IPS-NIHi7 (cell line): ENCODE measurements at regions not wholly inside any gene's neighbourhood (a gene's known extent, or its start where the extent isn't known, plus 50 kb on each side); places are given as distances from the start of the nearest gene placed in this dataset.

ENCODE experiments used
- DNase-seq: peaks from one replicate; pipeline ENCODE4 v3.0.0; 2012; ENCODE audit warnings: mixed read lengths; ENCODE audit errors: extremely low spot score

DNA sequence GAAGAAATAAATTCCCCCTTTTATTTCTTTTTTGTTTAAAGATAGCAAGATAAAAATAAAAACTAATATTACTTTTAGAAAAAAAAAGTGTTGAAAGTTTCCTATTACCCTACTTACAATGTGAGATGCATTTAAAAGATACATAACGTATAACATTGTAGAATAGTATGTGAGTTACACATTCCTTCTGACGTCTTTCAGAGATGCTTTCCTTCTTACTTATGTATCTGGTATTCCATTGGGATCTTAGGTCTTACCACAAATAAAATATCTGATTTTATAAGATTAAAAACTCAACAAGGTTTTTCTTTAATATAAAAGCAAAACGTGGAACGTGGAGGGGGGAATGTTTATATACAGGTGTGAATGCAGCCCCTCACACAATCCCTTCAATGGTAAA is 147.2 kb upstream of the ETS2 start:
- DNase-seq = no peak

GRCh38 chr21:38659936-38660332 is 145.8 kb upstream of the ETS2 start:
- DNase-seq = no peak

- peak; percentile 53 for DNase-seq
Measured at GRCh38 chr21:38660333-38661196, 145.2 kb upstream of the ETS2 start.

DNA sequence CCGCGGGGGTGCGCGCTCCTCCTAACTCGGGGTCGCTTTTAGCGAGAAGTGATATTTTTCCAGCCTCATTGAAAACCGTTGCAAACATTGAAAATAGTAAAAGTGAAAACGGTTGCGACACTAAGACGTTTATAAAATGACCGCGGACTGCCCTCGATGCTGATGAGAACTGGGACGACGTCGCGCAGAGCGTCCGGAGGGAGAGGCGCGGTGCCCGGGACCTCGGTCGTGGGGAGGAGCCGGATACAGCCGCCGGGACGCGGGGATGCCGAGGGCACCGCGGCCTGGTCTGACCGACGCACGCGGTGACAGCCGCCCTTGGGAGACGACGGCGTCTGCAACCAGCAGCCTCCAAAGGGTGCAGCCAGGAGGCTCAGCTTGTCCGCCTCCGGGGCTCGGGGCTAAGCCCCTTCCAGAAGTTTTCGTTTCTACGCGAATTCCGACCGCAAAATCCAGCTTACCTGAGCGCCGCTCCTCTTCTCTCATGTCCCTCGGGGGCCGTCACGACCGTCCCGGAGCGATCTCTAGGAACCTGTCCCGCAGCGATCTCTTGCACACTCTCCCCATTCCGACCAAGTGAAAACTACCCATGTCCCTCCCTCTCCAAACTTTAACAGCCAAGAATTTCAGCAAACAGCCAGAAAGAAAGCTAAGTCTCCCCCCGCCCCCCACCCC is 144.4 kb upstream of the ETS2 start:
- DNase-seq = peak; percentile 56

GRCh38 chr21:38661889-38662568 is 143.7 kb upstream of the ETS2 start:
- no peak for DNase-seq

GRCh38 chr21:38663282-38663681 is 142.4 kb upstream of the ETS2 start:
- DNase-seq = no peak

GRCh38 chr21:38664315-38664714 is 141.4 kb upstream of the ETS2 start:
- DNase-seq = peak; percentile 63

- no peak for DNase-seq
Measured at GRCh38 chr21:38664841-38665240, 140.9 kb upstream of the ETS2 start.

GRCh38 chr21:38667291-38667870 is 138.3 kb upstream of the ETS2 start:
- no peak for DNase-seq

- no peak for DNase-seq
Measured at GRCh38 chr21:38668067-38668466, 137.7 kb upstream of the ETS2 start.

GRCh38 chr21:38668541-38668940 is 137.2 kb upstream of the ETS2 start:
- DNase-seq = no peak

GRCh38 chr21:38669186-38669585 is 136.5 kb upstream of the ETS2 start:
- DNase-seq = peak; percentile 41

- no peak for DNase-seq
Measured at GRCh38 chr21:38670861-38671260, 134.9 kb upstream of the ETS2 start.

GRCh38 chr21:38671773-38672172 is 134.0 kb upstream of the ETS2 start:
- DNase-seq = no peak

GRCh38 chr21:38675182-38675824 is 130.4 kb upstream of the ETS2 start:
- no peak for DNase-seq

GRCh38 chr21:38678827-38679226 is 126.9 kb upstream of the ETS2 start:
- no peak for DNase-seq

DNA sequence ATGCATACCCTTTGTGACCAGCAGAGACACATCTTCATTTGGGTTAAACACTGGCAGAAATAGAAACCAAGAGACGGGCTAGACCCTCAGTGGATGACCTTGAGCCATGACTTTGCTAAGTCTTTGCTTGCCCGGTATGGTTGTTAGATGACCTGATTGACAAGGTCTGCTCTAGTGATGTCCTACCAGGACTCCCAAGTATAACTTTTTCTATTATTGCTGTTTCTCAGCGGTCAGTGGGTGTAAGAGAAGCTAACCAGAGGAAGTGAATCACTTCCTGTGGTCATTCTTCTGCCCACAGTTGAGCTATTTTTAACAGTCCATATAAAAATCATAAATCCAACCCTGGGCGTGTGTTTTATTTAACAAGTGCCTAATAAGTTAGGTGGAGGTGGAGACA is 126.2 kb upstream of the ETS2 start:
- no peak for DNase-seq

DNA sequence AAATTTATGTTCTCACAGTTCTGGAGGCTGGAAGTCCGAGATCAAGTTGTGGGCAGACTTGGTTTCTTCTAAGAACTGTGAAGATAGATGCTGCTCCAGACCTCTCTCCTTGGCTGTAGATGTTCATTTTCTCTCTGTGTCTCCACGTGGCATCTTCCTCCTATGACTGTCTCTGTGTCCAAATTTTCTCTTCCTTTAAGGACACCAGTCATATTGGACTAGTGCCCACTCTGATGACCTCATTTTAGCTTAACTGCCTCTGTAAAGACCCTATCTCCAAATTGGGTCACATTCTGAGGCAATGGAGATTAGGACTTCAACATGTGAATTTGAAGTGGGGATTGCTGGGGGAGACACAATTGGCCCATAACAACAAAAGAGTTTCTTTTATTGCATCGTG is 125.3 kb upstream of the ETS2 start:
- DNase-seq = no peak

DNA sequence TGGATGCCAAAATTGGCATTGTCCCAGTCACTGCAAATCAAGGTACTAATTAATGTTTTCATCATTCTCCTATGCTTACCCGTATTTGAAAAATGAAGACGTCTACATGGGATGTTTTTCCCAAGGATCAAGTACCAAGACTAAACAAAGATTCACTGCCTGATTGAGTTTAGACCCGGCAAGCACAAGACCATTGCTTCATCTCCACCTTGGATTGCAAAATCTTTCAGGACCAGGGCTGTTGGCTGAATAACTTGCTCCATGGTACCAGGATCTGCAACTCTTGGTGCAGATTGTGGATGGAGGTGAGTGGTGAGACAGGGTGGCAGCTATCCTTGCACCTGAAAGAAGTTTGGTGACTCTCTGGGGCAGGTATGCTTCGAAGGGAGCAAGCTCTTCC is 122.5 kb upstream of the ETS2 start:
- no peak for DNase-seq

DNA sequence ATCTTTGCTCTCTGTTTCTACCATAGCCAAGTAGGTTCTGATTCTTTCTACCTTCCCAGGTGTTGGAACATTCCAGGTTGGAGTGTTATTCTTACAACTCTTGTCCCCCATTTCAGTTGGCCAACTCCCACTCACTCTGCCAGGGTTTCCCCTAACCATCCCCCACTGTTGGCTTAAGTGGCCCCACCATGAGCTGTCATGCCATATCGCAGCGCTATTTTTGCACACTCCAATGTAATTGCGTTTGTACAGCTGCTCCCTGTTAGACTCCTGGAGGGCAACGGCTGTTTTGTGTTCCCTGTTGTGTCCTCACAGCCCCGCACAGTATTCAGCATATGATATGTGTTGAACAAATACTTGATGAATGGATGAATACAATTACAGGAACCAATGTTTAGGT is 117.7 kb upstream of the ETS2 start:
- DNase-seq = no peak

DNA sequence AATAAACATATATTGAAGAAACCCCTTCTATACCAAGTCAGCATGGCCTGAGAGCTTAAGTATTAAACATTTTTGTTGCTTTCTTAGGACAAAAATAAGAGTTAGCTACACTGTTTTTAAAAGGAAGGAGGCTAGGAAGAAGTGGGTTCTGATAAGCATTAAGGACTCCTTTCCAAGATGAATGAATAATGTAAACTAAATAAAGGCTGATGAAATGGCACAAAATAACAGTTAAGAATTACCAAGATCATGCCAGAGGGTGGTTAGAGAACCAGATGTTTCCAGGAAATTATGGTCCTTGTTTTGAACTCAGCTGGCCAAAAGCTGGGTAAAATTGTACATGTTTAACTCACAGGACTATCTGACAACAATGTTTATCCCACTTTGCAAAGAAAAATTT is 114.1 kb upstream of the ETS2 start:
- no peak for DNase-seq

- no peak for DNase-seq
Measured at GRCh38 chr21:38696579-38696978, 109.2 kb upstream of the ETS2 start.
